Gastroesophageal sphincter (tissue), 3 donors: ENCODE measurements at regions not wholly inside any gene's neighbourhood (a gene's known extent, or its start where the extent isn't known, plus 50 kb on each side); places are given as distances from the start of the nearest gene placed in this dataset.

Source experiments
- EP300 ChIP-seq: sonication (generic); formaldehyde crosslinking; IDR thresholded peaks from one replicate; pipeline ENCODE4 v1.6.1; 2017; ENCODE audit warnings: antibody characterized with exemption, mild to moderate bottlenecking
- POLR2A ChIP-seq, 2 donors: fragments of 450-650 bp; IDR thresholded peaks; one replicate each; pipeline ENCODE4 v1.6.1; 2017; ENCODE audit warnings: antibody characterized with exemption in 2 of 2, mild to moderate bottlenecking in 2 of 2, moderate library complexity in 1 of 2
- POLR2AphosphoS5 ChIP-seq: sonication (generic); formaldehyde crosslinking; IDR thresholded peaks from one replicate; pipeline ENCODE4 v1.6.1; 2017; ENCODE audit warnings: antibody characterized with exemption
- TF ChIP-seq, protein P1 (sequence below), 4 experiments: fragments of 200-600 bp in 2 of 4; fragments of 450-650 bp in 2 of 4; sonication (generic) in 1 of 4; IDR thresholded peaks; one replicate each; pipeline ENCODE4 v1.5.1; 2017 to 2019; ENCODE audit warnings: antibody characterized with exemption in 4 of 4, mild to moderate bottlenecking in 2 of 4, moderate library complexity in 2 of 4

DNA sequence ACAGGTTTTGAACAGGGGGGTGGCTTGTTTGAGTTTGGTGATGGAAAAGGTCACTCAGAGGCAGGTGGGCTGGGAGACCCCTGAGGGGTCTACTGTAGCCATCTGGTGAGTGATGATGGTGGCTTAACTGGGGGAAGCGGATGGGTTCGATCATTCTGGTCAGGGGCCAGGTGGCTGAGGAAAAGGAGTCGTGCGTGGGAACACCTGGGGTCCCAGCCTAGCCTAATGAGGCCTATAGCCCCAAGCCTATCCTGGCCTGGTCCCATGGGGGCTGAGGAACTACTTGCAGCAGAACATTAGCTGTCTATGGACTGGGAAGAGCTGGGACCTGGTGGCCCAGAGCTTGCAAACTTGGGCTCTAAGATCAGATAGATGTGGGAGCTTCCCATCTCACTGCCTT lies 158.4 kb upstream of the MYL2 start:
- no peak for TF ChIP-seq POLR2A (IDR thresholded peaks at IDR 0.05)
- TF ChIP-seq, protein P1, sequence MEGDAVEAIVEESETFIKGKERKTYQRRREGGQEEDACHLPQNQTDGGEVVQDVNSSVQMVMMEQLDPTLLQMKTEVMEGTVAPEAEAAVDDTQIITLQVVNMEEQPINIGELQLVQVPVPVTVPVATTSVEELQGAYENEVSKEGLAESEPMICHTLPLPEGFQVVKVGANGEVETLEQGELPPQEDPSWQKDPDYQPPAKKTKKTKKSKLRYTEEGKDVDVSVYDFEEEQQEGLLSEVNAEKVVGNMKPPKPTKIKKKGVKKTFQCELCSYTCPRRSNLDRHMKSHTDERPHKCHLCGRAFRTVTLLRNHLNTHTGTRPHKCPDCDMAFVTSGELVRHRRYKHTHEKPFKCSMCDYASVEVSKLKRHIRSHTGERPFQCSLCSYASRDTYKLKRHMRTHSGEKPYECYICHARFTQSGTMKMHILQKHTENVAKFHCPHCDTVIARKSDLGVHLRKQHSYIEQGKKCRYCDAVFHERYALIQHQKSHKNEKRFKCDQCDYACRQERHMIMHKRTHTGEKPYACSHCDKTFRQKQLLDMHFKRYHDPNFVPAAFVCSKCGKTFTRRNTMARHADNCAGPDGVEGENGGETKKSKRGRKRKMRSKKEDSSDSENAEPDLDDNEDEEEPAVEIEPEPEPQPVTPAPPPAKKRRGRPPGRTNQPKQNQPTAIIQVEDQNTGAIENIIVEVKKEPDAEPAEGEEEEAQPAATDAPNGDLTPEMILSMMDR (IDR thresholded peaks at IDR 0.05): no peak
- no peak for TF ChIP-seq EP300
- TF ChIP-seq POLR2AphosphoS5: no peak
